HG03196 (cell line): ENCODE measurements at regions not wholly inside any gene's neighbourhood (a gene's known extent, or its start where the extent isn't known, plus 50 kb on each side); places are given as distances from the start of the nearest gene placed in this dataset.

Experiments used
- ATAC-seq: cut with Tn5 transposase; IDR thresholded peaks from one replicate; pipeline ENCODE4 v1.9.1; 2021; ENCODE audit not compliant: unreplicated experiment

DNA sequence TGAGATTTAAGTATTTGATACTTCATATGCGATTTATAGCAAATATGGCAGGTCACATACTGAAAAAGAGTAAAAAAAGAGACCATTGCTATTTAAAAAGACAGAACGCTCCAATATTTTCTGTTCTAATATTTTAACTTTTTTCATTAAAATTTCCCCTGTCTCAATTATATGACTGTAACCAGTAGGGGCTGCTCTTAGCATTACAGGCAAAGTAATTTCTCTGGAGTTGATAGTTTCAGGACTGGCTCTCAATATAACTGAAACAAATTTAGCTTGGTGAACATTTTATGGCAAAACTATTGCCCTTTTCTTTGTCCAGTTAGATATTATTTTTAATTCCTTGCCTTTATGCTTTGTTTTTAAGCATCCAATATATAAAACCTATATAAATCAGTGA is 286.3 kb upstream of the ROBO2 start:
- ATAC-seq = no peak

DNA sequence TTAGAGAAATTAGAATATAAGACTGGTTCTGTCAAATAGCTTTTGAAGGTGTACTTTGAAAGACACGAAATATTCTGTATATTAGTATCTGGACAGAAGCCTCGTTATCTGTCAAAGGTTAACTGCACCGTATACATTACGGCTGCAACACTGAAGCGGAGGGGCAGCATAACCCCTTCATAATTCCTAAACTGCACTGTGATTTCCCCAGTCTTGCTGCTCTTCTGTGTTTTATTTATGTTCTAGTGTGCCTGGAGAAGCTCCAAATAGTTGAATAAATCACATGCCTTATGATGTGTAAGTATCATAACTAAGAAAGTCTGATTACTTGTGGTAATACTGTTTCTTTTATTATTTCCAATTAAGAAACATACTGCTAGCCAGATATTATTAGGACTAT is 285.7 kb upstream of the ROBO2 start:
- no peak for ATAC-seq

DNA sequence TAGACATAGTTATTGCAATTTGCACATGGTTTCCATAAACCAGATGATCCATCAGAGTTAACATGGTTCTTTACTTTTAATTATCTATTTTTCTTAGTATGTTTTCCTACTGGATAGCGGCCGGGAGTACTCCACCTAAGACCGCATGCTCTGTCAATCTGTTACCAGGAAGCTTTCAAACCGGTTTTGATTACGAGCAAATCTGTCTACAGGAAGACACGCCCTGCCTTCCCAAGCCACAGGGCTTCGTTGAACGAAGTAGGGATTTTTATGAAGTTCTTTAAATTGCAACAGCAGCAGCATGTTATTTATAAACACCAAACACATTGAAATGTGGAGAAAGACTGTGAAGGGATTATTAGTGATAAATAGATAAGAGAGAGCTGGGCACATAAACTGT is 283.3 kb upstream of the ROBO2 start:
- ATAC-seq = no peak

DNA sequence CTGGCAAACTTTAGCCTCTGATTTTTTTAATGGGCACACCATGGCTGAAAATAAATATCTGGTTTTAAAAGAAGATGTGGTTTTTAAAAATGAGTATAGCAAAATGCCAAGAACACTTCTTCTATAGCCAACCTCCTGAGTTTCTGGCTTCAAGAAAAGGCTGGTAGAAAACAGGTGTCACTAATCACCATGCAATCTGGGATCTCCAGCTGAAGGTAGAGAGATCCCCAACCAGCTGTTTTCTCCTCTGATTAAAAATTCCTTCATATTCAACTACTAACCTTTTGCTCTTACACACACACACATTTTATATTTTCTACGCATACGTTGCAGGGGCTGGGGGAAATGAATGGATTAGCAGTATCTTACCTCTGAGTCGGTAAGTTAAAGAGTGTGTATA is 279.6 kb upstream of the ROBO2 start:
- ATAC-seq = no peak

DNA sequence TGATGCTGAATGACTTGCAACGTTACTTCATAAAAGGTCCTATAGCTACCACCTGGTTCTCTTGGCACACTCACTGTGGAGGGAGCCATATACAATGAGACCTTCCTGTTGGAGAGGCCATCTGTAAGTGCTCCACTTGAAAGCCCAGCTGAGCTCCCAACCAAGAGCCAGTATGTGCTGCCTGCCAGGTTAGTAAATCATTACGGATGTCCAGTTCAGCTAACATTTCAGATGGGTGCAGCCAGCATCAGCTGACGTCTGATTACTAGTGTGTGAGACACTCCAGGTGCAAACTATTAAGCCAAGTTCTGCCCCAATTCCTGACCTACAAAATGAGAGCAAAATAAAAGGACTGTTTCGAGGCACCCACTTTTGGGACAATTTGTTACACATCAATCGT is 274.4 kb upstream of the ROBO2 start:
- ATAC-seq = no peak

DNA sequence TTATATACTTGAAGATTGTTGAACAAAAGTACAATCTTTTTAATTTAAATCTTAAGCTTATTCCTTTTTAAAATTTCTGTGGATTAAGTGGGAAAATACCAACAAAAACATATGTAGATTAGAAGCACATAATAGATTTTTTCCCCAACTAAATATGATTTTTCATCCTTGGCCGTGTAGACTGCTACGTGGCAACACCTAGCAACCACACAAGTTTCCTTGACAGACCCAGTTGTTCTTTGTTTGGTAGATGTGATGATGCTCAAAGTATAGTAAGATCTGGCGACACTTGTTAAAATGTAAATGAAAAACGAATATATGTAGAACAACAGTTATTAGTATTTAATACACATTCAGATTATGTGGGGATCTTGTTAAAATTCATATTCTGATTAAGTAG is 271.0 kb upstream of the ROBO2 start:
- no peak for ATAC-seq

DNA sequence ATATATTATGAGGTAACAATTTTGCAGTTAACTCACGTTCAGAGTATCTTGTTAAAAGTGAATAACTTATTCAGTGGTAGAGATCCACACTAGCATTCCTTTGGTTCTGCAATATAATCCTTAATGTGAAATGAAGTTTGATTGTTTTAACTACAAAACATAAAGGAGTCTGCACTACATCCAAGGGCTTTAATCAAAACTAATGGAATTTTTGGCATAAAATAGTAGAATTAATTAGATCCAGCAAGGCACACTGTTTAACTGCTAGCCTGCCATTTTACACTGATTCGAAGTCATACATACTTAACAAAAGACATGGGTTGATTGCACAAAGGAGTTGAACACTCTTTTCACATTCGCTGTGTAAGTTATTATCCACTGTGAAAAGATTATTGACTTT is 263.0 kb upstream of the ROBO2 start:
- ATAC-seq = no peak

DNA sequence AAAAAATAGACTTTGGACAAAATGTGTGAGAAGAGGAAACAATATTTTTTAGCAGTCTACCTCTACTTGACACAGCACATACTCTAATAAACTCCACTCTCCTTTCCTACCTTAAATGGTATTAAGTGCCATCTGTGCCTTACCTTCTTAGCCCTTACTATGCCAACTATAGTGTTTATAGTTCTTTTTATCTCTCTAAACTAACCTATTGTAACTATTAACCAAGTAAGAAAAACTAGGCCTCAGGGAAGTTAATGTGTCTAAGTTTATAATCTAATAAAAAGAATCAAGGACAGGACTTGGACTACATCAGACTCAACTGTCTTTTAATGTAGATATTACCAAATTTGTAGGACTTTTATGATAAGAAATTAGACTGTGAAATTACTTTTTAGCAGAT is 251.7 kb upstream of the ROBO2 start:
- no peak for ATAC-seq

DNA sequence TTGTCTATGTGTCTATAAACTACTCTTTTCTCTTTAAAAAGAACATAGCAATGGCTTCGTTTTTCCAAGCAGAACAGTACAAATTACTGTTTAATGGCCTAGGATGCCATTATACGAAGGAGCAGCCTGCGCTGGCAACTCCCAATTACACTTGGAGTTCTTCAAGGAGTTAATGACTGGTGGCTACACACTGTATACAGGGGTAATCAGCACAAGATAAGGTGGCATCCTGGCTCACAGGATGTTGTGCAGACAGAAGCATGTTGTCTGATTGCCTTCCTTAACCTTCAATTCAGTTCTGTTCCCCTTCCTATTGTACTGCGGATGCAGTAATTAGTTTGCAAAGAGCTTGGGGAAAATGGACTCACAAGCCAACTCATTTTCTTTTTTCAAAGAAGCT is 250.7 kb upstream of the ROBO2 start:
- no peak for ATAC-seq

DNA sequence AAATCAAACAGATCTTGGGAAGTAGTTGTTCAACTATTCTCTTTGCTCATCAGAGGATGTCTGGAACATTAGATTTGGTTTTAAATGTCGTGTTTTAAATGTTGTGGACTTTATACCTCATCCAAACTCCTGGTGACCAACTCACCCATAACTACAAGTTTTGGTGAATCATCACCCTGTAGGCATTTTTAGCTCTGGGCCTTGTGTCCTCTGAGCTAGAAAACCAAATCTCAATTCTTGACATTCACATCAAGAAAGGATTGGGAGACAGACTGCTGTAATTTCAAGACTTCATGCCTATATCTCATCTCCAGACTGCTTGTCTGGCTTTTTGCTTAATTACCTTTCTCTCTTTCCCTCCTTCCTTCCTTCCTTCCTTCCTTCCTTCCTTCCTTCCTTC is 228.5 kb upstream of the ROBO2 start:
- ATAC-seq = no peak

DNA sequence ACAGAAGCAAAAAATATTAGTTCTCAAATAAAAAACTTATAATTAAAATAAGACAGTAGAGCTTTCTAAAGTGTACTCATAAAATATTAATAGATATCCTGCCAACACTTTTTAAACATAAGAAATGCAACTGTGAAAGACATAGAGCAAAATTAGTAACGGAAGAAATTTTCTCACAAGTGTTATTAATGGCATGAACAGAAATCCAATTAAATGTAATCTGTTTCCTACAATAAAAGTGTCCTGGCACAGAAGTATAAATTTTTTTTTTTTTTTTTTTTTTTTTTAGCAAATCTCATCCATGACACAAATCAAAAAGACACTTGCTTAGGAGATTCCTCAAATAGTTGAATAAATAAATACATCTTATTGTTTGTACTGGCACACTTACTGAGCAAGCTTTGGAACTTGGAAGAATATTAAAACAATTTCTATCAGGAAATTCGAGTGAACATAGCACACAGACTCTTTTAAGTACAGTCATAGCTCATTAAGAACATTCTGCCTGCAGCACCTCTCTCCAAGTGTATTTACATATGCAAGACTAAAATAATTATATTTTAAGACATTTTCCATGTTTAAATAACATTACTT is 227.2 kb upstream of the ROBO2 start:
- ATAC-seq = no peak

DNA sequence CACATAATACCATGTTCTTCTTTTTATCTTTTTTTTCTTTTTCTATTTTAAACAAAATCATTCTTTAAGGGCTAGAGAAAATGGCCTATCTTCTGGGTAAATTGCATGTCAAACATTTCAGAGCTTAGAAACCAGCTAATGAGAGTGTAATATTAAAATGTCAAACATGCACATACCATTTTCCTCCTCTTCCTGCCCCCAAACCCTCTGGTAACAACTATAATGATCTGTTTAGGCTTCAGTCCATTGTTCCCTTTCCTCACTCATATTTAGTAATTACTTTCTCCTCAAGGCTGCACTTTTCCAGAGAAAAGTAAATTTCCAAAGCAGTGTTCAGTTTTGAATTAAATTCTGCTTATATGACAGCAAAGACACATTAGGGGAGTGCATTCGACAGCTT is 224.3 kb upstream of the ROBO2 start:
- no peak for ATAC-seq

DNA sequence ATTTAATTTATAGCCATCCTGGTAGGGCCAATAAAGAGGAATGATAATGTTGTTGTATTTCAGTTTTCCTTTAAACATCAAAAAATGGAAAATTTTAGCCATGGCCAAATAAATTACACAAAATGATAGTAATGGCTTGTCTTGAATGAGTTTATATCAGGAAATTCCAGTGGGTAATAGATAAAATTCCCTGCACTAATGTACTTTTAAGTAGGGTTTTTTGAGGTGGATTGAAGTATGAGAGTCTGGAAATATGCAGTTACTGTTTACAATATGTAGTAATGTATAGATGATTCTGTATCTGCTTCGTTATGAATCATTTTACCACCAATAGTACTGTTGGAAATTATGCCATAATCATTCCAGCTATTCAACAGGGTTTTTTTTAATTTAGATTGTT is 219.4 kb upstream of the ROBO2 start:
- ATAC-seq = no peak

DNA sequence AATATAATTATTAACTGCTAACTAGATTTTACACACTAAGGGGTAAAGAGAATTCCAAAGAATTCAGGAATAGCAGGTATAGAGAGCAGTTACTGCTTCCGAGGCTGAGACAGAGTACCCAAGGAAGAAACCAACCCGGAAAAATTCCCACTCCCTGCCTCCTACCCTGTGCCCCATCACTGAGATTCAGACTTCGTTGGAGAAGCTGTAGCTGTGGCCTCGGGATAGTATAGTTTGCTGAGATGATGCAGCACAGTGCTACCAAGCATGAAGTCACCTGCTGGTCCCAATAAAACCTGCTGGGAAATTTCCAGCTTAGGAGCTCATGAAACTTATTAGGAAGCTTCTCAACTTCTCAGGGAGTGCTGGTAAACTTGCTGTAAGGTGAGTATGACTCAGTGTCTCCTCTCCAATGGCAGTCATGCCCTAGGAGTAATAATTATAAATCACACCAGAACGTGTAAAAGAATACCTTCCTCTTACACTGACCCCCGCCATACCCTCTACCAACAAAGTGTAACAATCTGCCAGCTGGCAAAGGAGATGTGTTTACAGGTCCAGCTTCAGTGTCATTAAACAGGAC is 215.2 kb upstream of the ROBO2 start:
- ATAC-seq = no peak

DNA sequence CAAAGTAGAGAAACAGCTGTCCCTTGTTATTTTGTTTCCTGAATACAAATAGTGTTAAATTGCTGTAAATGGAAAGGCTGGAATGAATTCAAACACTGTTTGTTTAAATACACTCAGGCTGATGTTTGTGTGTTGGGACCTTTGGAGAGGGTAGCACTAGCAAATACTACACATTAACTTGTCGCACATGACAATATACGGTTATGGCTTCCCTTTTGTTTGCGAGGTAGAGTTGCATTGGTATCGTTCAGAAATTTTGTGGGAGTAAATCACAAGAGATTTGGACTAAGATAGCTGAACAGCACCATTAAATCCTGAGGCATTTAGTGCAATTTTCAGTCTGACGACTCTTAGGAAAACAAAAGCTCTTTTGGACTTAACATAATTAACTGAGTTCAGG is 213.0 kb upstream of the ROBO2 start:
- ATAC-seq = no peak

DNA sequence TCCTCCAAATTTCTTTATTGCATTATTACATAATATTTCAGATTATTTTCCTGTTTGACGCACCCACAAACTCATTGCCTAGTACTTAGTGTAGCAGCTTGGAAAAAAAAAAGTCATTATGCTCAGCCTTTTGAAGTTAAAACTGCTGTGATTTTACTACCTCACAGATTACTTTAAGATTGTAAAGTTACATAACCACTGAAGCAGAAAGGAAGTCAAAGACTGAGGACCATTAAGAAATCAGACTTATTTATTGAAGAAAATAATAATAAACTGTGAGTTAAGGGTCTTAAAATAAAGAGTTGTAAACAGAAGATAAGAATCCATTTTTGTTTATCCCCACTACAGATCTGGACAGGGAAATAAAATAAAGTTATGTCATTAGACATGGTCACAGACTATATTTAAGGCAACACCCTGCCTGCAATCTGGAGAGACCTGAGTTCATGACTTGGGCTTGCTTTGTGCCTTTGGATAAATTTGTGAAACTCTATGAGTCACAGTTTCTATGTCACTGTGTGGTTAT is 212.1 kb upstream of the ROBO2 start:
- ATAC-seq = no peak

DNA sequence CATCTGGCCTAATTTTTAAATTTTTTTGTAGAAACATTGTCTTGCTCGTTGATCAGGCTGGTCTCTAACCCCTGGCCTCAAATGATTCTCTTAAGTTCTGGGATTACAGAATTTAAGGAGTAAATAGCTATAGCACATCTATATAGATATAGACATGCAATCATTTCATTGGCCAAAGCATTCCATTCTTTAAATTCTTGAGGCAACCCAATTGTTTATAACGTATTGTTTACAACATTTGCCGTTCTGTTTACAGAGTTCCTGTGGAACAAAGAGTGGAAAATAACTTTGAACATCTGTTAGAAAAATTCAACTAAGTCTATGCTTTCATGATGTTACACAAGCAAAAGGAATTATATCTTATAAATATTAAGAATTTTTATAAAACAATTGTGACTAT is 205.2 kb upstream of the ROBO2 start:
- no peak for ATAC-seq

DNA sequence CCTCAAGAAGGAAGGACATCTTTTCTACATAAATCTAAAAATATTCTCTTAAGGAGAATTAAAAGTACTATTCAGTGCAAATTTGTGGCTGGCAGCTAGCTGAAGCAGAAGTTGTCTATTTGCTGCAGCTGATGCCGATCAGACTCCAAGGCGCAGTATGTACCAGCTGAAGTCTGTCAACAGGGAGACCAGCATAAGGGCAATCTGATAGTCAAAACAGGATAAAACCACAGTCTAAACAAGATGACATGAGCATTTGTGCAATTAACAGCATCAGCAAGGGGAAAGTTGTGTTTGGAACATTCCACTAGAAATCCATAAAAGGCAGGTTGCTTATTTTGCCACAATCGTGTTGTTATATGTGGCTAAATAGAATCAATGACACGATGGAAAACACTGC is 198.2 kb upstream of the ROBO2 start:
- no peak for ATAC-seq

DNA sequence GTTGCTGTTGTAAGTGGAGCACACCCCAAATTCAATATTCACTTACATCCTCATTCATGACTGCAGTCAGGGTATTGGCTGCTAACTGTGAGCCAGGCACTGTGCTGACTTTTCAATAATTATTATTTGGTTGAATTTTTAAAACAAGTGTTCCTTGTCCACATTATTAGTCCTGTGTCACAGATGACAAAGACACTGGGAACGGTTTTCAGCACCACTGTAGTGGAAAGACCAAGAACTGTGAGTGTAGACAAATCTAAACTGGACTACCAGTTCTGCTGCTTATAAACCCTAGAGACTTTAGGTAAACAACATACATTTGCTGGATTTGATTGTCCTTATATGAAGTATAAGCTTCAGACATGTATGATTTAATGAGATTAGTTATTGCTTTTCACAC is 197.7 kb upstream of the ROBO2 start:
- no peak for ATAC-seq

DNA sequence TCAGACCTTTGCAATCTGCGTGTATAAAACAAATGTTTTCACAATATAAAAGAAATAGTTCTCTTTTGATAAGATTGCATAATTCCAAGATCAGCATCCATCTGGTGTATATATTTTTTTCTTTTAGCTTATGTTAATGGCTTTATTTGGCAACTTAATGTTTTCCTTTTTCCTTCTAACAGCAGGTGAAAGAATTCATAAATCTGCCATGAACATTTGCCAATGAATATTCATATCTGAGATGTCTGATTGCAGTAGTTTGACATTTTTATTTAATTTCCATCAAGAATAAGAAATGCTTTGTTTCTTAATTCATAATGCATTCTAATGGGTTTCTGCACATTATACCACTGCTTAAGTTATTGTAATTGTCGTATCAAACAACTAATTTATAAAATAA is 184.4 kb upstream of the ROBO2 start:
- ATAC-seq = no peak

DNA sequence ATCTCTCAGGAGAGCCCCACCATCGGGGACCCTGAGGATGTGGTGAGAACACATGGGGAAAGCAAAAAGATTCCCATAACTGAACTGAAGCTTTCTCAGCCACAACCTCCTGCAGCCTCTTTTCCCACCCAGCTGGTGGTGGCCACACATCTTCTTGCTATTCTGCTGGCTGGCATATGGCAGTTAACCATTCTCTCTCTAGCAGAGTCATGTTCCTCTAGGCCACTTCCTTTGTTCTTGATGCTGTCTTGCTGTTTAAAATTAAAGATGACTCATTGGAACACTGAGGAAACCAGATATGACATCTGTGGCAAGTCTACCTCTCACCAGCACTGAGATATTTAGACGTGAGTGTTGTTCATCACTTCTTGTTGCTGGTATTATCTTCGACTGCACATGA is 180.3 kb upstream of the ROBO2 start:
- no peak for ATAC-seq

DNA sequence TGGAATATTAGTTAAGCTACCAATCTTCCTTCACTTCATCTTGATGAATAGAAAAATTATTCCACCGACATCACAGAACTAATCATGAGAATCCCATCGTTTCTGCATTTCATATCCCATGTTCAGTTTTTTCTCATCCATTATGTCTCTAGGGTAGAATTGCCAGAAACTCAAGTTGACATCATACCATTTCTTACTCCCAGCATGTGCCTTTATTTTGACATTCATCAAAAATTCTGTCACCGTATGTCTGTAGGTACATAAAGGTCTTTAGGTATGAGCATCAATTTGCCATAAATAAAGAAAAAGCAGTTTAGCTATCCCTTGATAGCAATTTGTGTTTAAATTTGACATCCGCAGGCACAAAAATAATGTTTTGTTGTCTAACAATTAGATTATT is 175.5 kb upstream of the ROBO2 start:
- ATAC-seq = no peak

DNA sequence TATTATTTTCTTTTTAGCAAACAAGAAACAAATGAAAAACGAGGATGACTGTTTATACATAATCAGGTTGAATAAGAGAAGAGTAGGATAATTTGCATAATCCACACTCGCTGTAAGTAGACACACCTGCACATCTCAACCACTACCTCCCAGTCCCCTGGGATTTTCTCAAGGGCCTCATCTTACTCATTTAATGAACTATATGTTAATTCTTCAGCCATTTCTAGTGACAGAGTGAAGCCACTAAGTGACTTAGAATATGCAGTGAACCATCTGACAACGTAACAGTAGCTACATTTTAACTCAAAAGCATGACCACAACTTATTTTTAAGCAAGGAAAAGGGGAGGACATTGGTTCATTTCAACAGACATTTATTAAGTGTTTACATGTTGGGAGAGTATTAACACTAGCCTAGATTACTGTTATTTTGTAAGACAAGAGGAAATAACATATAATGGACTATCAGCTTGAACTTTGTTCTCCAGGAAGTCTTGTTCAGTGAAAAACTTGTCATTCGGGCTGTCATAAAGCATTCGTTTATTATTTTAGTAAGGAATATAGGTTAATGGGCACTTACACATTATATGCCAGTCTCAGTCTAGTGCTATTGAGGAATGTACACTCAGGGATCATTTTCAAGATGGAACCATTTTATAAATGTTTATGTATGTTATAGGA is 173.0 kb upstream of the ROBO2 start:
- ATAC-seq = peak; percentile 53
